Psoas muscle (tissue), 7 donors: ENCODE measurements at regions not wholly inside any gene's neighbourhood (a gene's known extent, or its start where the extent isn't known, plus 50 kb on each side); places are given as distances from the start of the nearest gene placed in this dataset.

ENCODE experiments used
- ATAC-seq, 4 donors: fragments of 200-7000 bp; cut with Tn5 transposase; one replicate each; pipeline ENCODE4 v1.9.1; 2020; ENCODE audit warnings: moderate library complexity in 3 of 4, mild to moderate bottlenecking in 2 of 4
- DNase-seq, 2 donors: peaks; one replicate each; pipeline ENCODE4 v3.0.0-alpha.2; 2020
- H3K27ac ChIP-seq: fragments of 200-600 bp; one replicate; pipeline ENCODE4 v1.8.0; 2022
- H3K27me3 ChIP-seq, 3 donors: fragments of 200-600 bp in 1 of 3; one replicate each; pipeline versions ENCODE4 v1.6.1 to v1.8.0; 2013 to 2022; ENCODE audit warnings: low read length in 2 of 3, mild to moderate bottlenecking in 2 of 3, moderate library complexity in 1 of 3; ENCODE audit not compliant: insufficient read depth in 3 of 3
- H3K36me3 ChIP-seq, 2 donors: fragments of 200-600 bp in 1 of 2; one replicate each; pipeline versions ENCODE4 v1.6.1 to v1.8.0; 2013 to 2022; ENCODE audit warnings: low read depth in 1 of 2, mild to moderate bottlenecking in 1 of 2, moderate library complexity in 1 of 2; ENCODE audit not compliant: insufficient read depth in 1 of 2
- H3K4me1 ChIP-seq: fragments of 200-600 bp; one replicate; pipeline ENCODE4 v1.8.0; 2022
- H3K4me3 ChIP-seq: fragments of 200-600 bp; one replicate; pipeline ENCODE4 v1.8.0; 2022; ENCODE audit warnings: mild to moderate bottlenecking
- H3K9me3 ChIP-seq: fragments of 200-600 bp; one replicate; pipeline ENCODE4 v1.8.0; 2022
- WGBS, 3 donors: extraction: QIAGEN DNeasy Blood & Tissue Kit; methylation state at CpG; one replicate each; pipeline versions ENCODE4 v1.1.6 to v1.1.7; 2013; 5-methylcytosine and 5-hydroxymethylcytosine counted together
- intact Hi-C, 2 donors: fragments of 100-400 bp; cut with DNase I; formaldehyde crosslinking; loops; one replicate each; pipeline versions ENCODE4 v1.11.0 to v1.14.2; 2022
- TF ChIP-seq, protein P1 (sequence below): fragments of 200-600 bp; IDR thresholded peaks from one replicate; pipeline ENCODE4 v1.8.0; 2022; ENCODE audit warnings: antibody characterized with exemption
- donor health status: healthy with polysubstance abuse.
- donor health status: DM: no; HTN: no; CAD: no; lungs with moderate emphysema.
- donor health status: Bipolar disorder and iron deficiency.
- donor health status: healthy.
- donor health status: DM: yes; HTN: yes; CAD: no.
- donor health status: DM: no; HTN: no; CAD: no.
- donor health status: DM: yes; HTN: yes; CAD: no.

DNA sequence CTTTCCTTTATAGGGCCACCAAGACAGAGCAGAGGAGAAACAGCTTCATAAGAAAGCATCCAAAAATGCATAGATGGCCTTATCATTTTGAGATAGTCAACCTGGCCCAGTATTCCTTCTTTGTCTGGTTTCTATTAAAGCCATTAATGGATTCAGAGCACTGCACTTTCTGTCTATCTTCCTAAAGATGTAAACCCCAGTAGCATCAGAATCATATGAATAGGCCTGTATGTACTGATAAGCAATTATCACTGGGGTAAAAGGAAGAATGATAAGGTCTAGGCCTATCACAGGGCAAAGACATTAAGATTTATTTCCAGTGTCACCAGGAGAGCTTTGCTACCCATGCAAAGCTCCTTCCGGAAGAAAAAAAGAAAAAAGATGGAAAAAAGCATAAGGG, 432.5 kb upstream of the C9orf72 start:
- 83 to 95% (median 92%) methylated on average over 1 of the region's 1 CpG for WGBS, 3 donors
- no peaks in the 10 kb centered on the region for H3K27me3 ChIP-seq
- no peaks in the 10 kb centered on the region for H3K4me1 ChIP-seq
- TF ChIP-seq, protein P1, sequence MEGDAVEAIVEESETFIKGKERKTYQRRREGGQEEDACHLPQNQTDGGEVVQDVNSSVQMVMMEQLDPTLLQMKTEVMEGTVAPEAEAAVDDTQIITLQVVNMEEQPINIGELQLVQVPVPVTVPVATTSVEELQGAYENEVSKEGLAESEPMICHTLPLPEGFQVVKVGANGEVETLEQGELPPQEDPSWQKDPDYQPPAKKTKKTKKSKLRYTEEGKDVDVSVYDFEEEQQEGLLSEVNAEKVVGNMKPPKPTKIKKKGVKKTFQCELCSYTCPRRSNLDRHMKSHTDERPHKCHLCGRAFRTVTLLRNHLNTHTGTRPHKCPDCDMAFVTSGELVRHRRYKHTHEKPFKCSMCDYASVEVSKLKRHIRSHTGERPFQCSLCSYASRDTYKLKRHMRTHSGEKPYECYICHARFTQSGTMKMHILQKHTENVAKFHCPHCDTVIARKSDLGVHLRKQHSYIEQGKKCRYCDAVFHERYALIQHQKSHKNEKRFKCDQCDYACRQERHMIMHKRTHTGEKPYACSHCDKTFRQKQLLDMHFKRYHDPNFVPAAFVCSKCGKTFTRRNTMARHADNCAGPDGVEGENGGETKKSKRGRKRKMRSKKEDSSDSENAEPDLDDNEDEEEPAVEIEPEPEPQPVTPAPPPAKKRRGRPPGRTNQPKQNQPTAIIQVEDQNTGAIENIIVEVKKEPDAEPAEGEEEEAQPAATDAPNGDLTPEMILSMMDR: no peak
- DNase-seq (no peak), ATAC-seq (no peak)
- intact Hi-C loops: no loop called here
- no peaks in the 10 kb centered on the region for H3K9me3 ChIP-seq
- H3K4me3 ChIP-seq: no peak overlapping the region
- no peaks in the 10 kb centered on the region for H3K36me3 ChIP-seq
- no peak overlapping the region for H3K27ac ChIP-seq

DNA sequence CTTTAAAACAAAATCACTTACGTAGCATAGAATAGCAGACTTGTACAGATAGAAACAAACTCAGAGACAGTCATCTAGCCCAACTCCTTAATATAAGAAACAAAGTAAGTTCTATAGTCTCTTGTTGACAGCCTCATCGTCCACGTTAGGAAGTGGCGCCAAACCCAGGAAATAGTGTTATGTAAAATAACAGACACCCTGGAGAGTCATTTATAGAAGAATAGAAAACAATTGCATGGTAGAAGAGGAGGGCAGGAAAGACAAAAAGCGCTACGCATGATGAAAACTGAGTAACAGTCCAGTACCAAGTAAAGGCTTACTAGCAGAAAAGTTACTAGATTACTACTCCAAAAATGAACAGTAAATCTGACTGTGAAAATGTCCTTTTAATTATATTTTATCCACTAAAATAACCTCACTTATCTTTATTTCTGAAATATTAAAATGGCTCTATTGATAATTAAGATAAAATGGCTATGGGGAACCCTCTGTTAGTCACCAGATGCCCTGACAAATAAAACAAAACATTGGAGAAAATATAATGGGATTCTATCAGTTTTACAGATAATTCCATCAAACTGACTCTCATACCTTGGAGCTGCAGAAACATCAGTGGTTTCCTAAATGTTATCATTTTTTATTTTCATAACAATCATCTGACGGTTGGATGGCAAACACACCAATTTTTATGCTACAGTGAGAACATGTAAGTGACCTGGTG, 434.0 kb upstream of the C9orf72 start:
- H3K4me3 ChIP-seq: no peak overlapping the region
- H3K36me3 ChIP-seq: no peaks in the 10 kb centered on the region
- ATAC-seq: no peak
- WGBS, 3 donors: 74 to 77% (median 77%) methylated on average over 7 of the region's 7 CpGs
- TF ChIP-seq, protein P1: no peak
- intact Hi-C loops: no loop called here
- H3K4me1 ChIP-seq: no peaks in the 10 kb centered on the region
- no peaks in the 10 kb centered on the region for H3K9me3 ChIP-seq
- no peak for DNase-seq
- no peak overlapping the region for H3K27ac ChIP-seq
- no peaks in the 10 kb centered on the region for H3K27me3 ChIP-seq

- Histone ChIP-seq H3K36me3 (no peaks in the 10 kb centered on the region), H3K27me3 (no peaks in the 10 kb centered on the region)
- intact Hi-C loops: loop anchor here in 1 of 2 donors (10.0 kb wide), 1 partner anchor 89 kb away; no protein-coding TSS in a partner anchor
Observed at GRCh38 chr9:28014212-28014611, 440.9 kb upstream of the C9orf72 start.

GRCh38 chr9:28024676-28025075, 451.4 kb upstream of the C9orf72 start:
- H3K27me3 ChIP-seq: no peaks in the 10 kb centered on the region
- DNase-seq: no peak
- no peak for ATAC-seq
- H3K36me3 ChIP-seq: no peaks in the 10 kb centered on the region
- no peak overlapping the region for H3K4me3 ChIP-seq
- 41 to 61% (median 43%) methylated on average over 6 of the region's 6 CpGs for WGBS, 3 donors
- H3K4me1 ChIP-seq: no peaks in the 10 kb centered on the region
- H3K27ac ChIP-seq: no peak overlapping the region
- H3K9me3 ChIP-seq: no peaks in the 10 kb centered on the region
- TF ChIP-seq, protein P1: no peak
- intact Hi-C loops: no loop called here

More at GRCh38 chr9:28014212-28014611, 440.9 kb upstream of the C9orf72 start:
- no peak overlapping the region for H3K27ac ChIP-seq
- DNase-seq (no peak), ATAC-seq (no peak)
- no peak overlapping the region for H3K4me3 ChIP-seq
- TF ChIP-seq, protein P1: no peak
- no peaks in the 10 kb centered on the region for H3K4me1 ChIP-seq
- H3K9me3 ChIP-seq: no peaks in the 10 kb centered on the region

DNA sequence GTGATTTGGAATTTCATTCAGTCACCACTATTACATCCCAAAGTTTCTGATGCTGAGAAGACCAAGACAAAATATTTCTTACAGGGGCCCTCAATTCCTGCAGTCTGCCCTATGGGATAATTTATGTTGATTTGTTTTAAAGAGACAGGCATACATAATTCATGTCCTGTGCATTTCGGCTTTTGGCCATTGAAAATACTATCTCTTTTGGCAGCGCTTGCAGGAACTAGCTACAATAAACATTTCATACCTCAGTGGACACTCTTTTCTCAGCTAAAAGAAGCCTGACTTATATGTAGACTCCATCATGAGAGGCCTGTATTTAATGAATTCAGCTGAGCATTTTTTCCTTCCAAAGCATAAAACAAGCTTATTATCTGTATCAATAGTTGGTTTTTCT, 451.9 kb upstream of the C9orf72 start:
- no peak for ATAC-seq
- H3K27me3 ChIP-seq: no peaks in the 10 kb centered on the region
- H3K4me1 ChIP-seq: no peaks in the 10 kb centered on the region
- H3K4me3 ChIP-seq: no peak overlapping the region
- no peak for DNase-seq
- intact Hi-C loops: no loop called here
- no peak overlapping the region for H3K27ac ChIP-seq
- TF ChIP-seq, protein P1: no peak
- H3K9me3 ChIP-seq: no peaks in the 10 kb centered on the region
- WGBS, 3 donors: 48 to 63% (median 63%) methylated on average over 2 of the region's 2 CpGs
- no peaks in the 10 kb centered on the region for H3K36me3 ChIP-seq
